D721Med (cell line): ENCODE measurements at regions not wholly inside any gene's neighbourhood (a gene's known extent, or its start where the extent isn't known, plus 50 kb on each side); places are given as distances from the start of the nearest gene placed in this dataset.

ENCODE experiments used
- DNase-seq: peaks from one replicate; pipeline ENCODE4 v3.0.0; 2011; ENCODE audit warnings: low spot score; ENCODE audit not compliant: insufficient read length
- FAIRE-seq: peaks from 2 replicates; lab custom pipeline; 2011; peaks lifted over from hg19 to GRCh38; lab: Jason Lieb, UNC
- TF ChIP-seq, protein P1 (sequence below): IDR thresholded peaks from 2 replicates; pipeline ENCODE4 v1.5.1; 2012; ENCODE audit warnings: mild to moderate bottlenecking, control low read depth; ENCODE audit not compliant: insufficient read depth; ENCODE audit errors: missing control alignments

- DNase-seq (no peak), FAIRE-seq (no peak)
- TF ChIP-seq, protein P1, sequence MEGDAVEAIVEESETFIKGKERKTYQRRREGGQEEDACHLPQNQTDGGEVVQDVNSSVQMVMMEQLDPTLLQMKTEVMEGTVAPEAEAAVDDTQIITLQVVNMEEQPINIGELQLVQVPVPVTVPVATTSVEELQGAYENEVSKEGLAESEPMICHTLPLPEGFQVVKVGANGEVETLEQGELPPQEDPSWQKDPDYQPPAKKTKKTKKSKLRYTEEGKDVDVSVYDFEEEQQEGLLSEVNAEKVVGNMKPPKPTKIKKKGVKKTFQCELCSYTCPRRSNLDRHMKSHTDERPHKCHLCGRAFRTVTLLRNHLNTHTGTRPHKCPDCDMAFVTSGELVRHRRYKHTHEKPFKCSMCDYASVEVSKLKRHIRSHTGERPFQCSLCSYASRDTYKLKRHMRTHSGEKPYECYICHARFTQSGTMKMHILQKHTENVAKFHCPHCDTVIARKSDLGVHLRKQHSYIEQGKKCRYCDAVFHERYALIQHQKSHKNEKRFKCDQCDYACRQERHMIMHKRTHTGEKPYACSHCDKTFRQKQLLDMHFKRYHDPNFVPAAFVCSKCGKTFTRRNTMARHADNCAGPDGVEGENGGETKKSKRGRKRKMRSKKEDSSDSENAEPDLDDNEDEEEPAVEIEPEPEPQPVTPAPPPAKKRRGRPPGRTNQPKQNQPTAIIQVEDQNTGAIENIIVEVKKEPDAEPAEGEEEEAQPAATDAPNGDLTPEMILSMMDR, result no peak
These were observed 247.9 kb upstream of the BMP2 start for GRCh38 chr20:6519556-6519955.

DNA sequence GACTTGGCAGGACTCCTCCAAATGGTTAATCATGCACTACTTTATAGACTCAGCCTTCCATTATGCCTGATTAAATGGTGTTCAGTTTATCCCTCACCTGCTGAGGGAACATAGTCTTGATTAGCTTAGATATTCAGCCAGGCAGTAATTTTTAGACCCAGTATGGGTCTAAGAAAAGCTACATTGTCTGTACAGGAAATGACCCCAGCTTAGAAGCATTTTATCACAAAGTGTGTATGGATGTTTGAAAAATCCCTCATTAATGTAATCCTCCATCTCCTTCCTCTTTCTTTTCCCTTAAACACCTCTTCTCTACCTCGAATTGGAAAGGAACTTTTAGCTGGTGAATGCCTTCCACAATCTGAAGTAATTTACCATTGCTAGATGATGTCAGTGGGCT, 252.2 kb upstream of the BMP2 start:
- no peak for FAIRE-seq
- DNase-seq, result no peak

GRCh38 chr20:6513599-6513998, 253.9 kb upstream of the BMP2 start:
- FAIRE-seq (no peak), DNase-seq (no peak)
- TF ChIP-seq, protein P1, result no peak

More for the DNA sequence above, 252.2 kb upstream of the BMP2 start:
- TF ChIP-seq, protein P1, result no peak

DNA sequence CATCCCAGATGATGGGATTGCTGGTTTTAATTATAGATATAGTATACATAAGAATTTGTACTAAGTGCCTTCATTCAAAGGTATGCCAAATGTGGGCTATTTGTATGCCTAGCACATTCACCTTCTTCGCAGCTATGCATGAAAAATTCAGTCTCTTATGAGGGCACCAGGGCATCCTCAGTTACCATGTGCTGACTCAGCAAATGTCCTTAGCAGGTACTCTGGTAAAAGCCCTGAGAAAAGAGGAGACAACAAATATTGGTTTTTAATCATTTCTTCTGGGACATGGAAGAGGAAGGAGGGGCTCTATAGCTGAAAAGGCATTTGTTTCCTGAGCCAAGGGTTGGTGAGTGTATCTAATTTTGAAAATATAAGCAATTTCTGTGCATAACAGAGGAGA, 258.1 kb upstream of the BMP2 start:
- no peak for DNase-seq
- TF ChIP-seq, protein P1, result no peak
- FAIRE-seq, result no peak

DNA sequence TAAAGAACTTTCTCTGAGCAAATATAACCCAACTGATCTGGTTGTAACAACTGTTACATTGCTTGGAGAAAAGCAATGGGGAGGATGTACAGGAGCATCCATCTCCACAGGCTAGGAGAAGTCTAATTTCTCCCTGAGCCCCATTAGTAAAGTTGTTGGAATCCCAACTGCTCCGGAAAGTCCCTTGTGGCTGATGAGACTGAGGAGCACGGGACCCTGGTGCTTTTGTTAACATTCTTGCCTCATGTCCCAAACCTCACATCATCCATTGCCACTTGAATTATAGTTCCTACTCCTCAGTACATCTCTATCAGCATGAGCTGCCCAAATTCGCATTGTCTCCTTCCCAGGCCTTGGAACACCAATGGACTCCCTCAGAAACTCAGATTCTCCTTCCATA, 260.6 kb upstream of the BMP2 start:
- TF ChIP-seq, protein P1, result no peak
- FAIRE-seq (no peak), DNase-seq (no peak)

DNA sequence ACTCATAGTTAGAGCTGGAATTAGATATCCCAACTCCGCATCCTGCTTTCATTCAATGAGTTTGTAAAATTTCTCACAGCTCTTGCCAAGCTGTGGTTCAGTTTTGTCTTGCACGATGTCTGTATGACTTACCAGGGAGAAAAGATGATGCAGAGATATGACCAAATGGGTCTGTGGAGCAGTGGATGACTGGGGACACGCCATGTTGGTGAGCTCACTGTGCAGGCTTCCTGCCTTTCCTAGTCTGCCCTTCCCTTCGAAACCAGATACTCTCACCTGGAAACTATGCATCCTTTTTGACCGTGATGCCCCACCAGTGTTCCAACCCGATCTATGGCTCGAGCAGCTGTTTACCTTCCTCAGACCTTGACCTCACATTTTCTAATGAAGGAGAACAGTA, 262.7 kb upstream of the BMP2 start:
- no peak for DNase-seq
- TF ChIP-seq, protein P1, result no peak
- FAIRE-seq, result no peak

- FAIRE-seq, result no peak
- TF ChIP-seq, protein P1, result no peak
- DNase-seq, result no peak
These were observed 263.3 kb upstream of the BMP2 start for GRCh38 chr20:6504179-6504578.
